H1 (cell line): ENCODE measurements at regions not wholly inside any gene's neighbourhood (a gene's known extent, or its start where the extent isn't known, plus 50 kb on each side); places are given as distances from the start of the nearest gene placed in this dataset.

Experiments used
- CTCF ChIA-PET: fragments of 300-600 bp; sonication (Branson Sonifier 250); formaldehyde crosslinking; loops from one replicate; lab custom pipeline; 2021; ENCODE audit not compliant: partially characterized antibody; lab: Charles Lee
- POLR2A ChIA-PET: fragments of 300-600 bp; sonication (Branson Sonifier 250); formaldehyde crosslinking; loops from one replicate; lab custom pipeline; 2021; ENCODE audit warnings: inconsistent platforms; ENCODE audit not compliant: partially characterized antibody; lab: Charles Lee
- DNase-seq, 2 experiments: peaks; one replicate each; pipeline versions ENCODE4 v3.0.0 to v3.0.0-alpha.2; 2010 to 2022; ENCODE audit warnings: low spot score in 2 of 2, low read depth in 1 of 2, mixed read lengths in 1 of 2
- FAIRE-seq: peaks from 2 replicates; lab custom pipeline; 2011; peaks lifted over from hg19 to GRCh38; lab: Jason Lieb, UNC
- H2AFZ ChIP-seq: 2 replicates; pipeline ENCODE4 v1.8.1; 2012; ENCODE audit warnings: low read length, inconsistent platforms
- H2AK5ac ChIP-seq: 2 replicates; pipeline ENCODE4 v1.6.1; 2013; ENCODE audit warnings: low read depth, low read length
- H2BK120ac ChIP-seq: replicated peaks from 2 replicates; pipeline ENCODE3; 2013; ENCODE audit warnings: low read depth, low read length, inconsistent platforms
- H2BK12ac ChIP-seq: 2 replicates; pipeline ENCODE4 v1.6.1; 2013; ENCODE audit warnings: low read depth, low read length
- H2BK15ac ChIP-seq: 2 replicates; pipeline ENCODE4 v1.6.1; 2013; ENCODE audit warnings: low read length
- H2BK20ac ChIP-seq: 2 replicates; pipeline ENCODE4 v1.6.1; 2013; ENCODE audit warnings: low read length
- H2BK5ac ChIP-seq: 2 replicates; pipeline ENCODE4 v1.6.1; 2013; ENCODE audit warnings: low read depth, low read length
- H3K14ac ChIP-seq: 2 replicates; pipeline ENCODE4 v1.6.1; 2013; ENCODE audit warnings: inconsistent platforms; ENCODE audit not compliant: insufficient read length
- H3K18ac ChIP-seq: 2 replicates; pipeline ENCODE4 v1.6.1; 2013; ENCODE audit warnings: low read length; ENCODE audit errors: extremely low read depth
- H3K23ac ChIP-seq: 2 replicates; pipeline ENCODE4 v1.6.1; 2013; ENCODE audit warnings: inconsistent platforms; ENCODE audit not compliant: insufficient read length
- H3K23me2 ChIP-seq: 2 replicates; pipeline ENCODE4 v1.6.1; 2013; ENCODE audit warnings: low read depth, low read length
- H3K27ac ChIP-seq: 2 replicates; pipeline ENCODE4 v1.6.1; 2011; ENCODE audit warnings: low read depth, low read length, inconsistent platforms
- H3K27me3 ChIP-seq, 4 experiments: replicated peaks in 1 of 4; 1 replicate in 1 of 4; 2 replicates in 3 of 4; pipeline versions ENCODE4 v1.6.1 to v1.8.1; 2011 to 2013; ENCODE audit warnings: low read length in 3 of 4, mild to moderate bottlenecking in 3 of 4, inconsistent platforms in 2 of 4, mixed read lengths in 2 of 4, moderate library complexity in 1 of 4; ENCODE audit not compliant: control insufficient read depth in 3 of 4, insufficient read depth in 3 of 4; ENCODE audit errors: extremely low read depth in 1 of 4
- H3K36me3 ChIP-seq, 4 experiments: 2 replicates each; pipeline versions ENCODE4 v1.6.1 to v1.8.1; 2011 to 2013; ENCODE audit warnings: mild to moderate bottlenecking in 4 of 4, low read length in 3 of 4, moderate library complexity in 2 of 4, control low read depth in 1 of 4, inconsistent platforms in 1 of 4; ENCODE audit not compliant: insufficient read depth in 4 of 4, control insufficient read depth in 2 of 4
- H3K4ac ChIP-seq: replicated peaks from 2 replicates; pipeline ENCODE3; 2013; ENCODE audit warnings: low read length, low read depth, mixed read lengths, inconsistent platforms; ENCODE audit not compliant: insufficient read length
- H3K4me1 ChIP-seq, 4 experiments: replicated peaks in 1 of 4; 1 replicate in 1 of 4; 2 replicates in 3 of 4; pipeline versions ENCODE4 v1.6.1 to v1.8.1; 2011 to 2013; ENCODE audit warnings: low read length in 3 of 4, inconsistent platforms in 2 of 4, mixed read lengths in 1 of 4; ENCODE audit not compliant: insufficient read depth in 4 of 4, control insufficient read depth in 3 of 4
- H3K4me2 ChIP-seq, 2 experiments: 2 replicates each; pipeline versions ENCODE4 v1.6.1 to v1.8.1; 2011 to 2013; ENCODE audit warnings: low read depth in 2 of 2, low read length in 2 of 2, control low read depth in 1 of 2, inconsistent platforms in 1 of 2, mild to moderate bottlenecking in 1 of 2; ENCODE audit not compliant: insufficient read depth in 1 of 2
- H3K4me3 ChIP-seq, 4 experiments: fragments of 200-600, 300-600 bp in 1 of 4; sonication (generic), shearing (Covaris generic), sonication (Bioruptor Twin) in 1 of 4; 2 replicates each; pipeline versions ENCODE4 v1.5.1 to v1.8.1; 2011 to 2016; ENCODE audit warnings: low read length in 4 of 4, low read depth in 3 of 4, control low read depth in 2 of 4, inconsistent platforms in 2 of 4, mild to moderate bottlenecking in 2 of 4, mixed read lengths in 1 of 4, moderate library complexity in 1 of 4; ENCODE audit not compliant: insufficient read depth in 2 of 4; ENCODE audit errors: extremely low read depth in 1 of 4
- H3K56ac ChIP-seq: replicated peaks from 2 replicates; pipeline ENCODE3; 2013; ENCODE audit warnings: low read depth, mild to moderate bottlenecking, mixed read lengths, low read length, inconsistent platforms; ENCODE audit not compliant: insufficient read length
- H3K79me1 ChIP-seq: 2 replicates; pipeline ENCODE4 v1.6.1; 2013; ENCODE audit warnings: low read depth, low read length, control low read depth
- H3K79me2 ChIP-seq, 2 experiments: 2 replicates each; pipeline versions ENCODE4 v1.6.1 to v1.8.1; 2012 to 2013; ENCODE audit warnings: low read length in 2 of 2, mild to moderate bottlenecking in 2 of 2, inconsistent platforms in 1 of 2; ENCODE audit not compliant: insufficient read depth in 2 of 2, control insufficient read depth in 1 of 2
- H3K9ac ChIP-seq, 4 experiments: replicated peaks in 1 of 4; 1 replicate in 1 of 4; 2 replicates in 3 of 4; pipeline versions ENCODE4 v1.6.1 to v1.8.1; 2011 to 2013; ENCODE audit warnings: low read depth in 3 of 4, low read length in 3 of 4, control low read depth in 2 of 4, mild to moderate bottlenecking in 2 of 4, moderate library complexity in 2 of 4, inconsistent platforms in 1 of 4; ENCODE audit errors: extremely low read depth in 1 of 4
- H3K9me3 ChIP-seq, 2 experiments: 2 replicates each; pipeline versions ENCODE4 v1.6.1 to v1.8.1; 2012 to 2013; ENCODE audit warnings: mild to moderate bottlenecking in 2 of 2, moderate library complexity in 2 of 2, control low read depth in 1 of 2, inconsistent platforms in 1 of 2, low read depth in 1 of 2, low read length in 1 of 2, mixed read lengths in 1 of 2; ENCODE audit not compliant: insufficient read depth in 2 of 2
- H4K20me1 ChIP-seq, 2 experiments: replicated peaks in 1 of 2; 2 replicates each; pipeline versions ENCODE3 to v1.8.1; 2011 to 2013; ENCODE audit warnings: inconsistent platforms in 2 of 2, low read length in 2 of 2, mild to moderate bottlenecking in 1 of 2; ENCODE audit not compliant: insufficient read depth in 2 of 2, control insufficient read depth in 1 of 2
- H4K5ac ChIP-seq: 2 replicates; pipeline ENCODE4 v1.6.1; 2013; ENCODE audit warnings: low read length, low read depth, mixed read lengths, inconsistent platforms; ENCODE audit not compliant: insufficient read length
- H4K8ac ChIP-seq: 2 replicates; pipeline ENCODE4 v1.8.0; 2013; ENCODE audit warnings: mild to moderate bottlenecking, moderate library complexity, low read length, inconsistent platforms; ENCODE audit not compliant: insufficient read depth; ENCODE audit errors: extremely low read depth
- H4K91ac ChIP-seq: replicated peaks from 2 replicates; pipeline ENCODE3; 2013; ENCODE audit warnings: low read length, mixed read lengths, inconsistent platforms; ENCODE audit not compliant: insufficient read length
- BACH1 ChIP-seq: IDR thresholded peaks from 2 replicates; pipeline ENCODE4 v1.6.1; 2012; ENCODE audit warnings: low read length, improper control_type of control experiment
- CHD1 ChIP-seq: IDR thresholded peaks from 2 replicates; pipeline ENCODE4 v1.6.1; 2012; ENCODE audit warnings: low read depth, low read length, improper control_type of control experiment
- CREB1 ChIP-seq: IDR thresholded peaks from 2 replicates; pipeline ENCODE4 v1.6.1; 2012; ENCODE audit warnings: inconsistent platforms
- EP300 ChIP-seq, 2 experiments: IDR thresholded peaks; 1 replicate in 1 of 2; 2 replicates in 1 of 2; pipeline ENCODE4 v1.6.1; 2011 to 2012; ENCODE audit warnings: low read depth in 2 of 2, low read length in 2 of 2, mild to moderate bottlenecking in 2 of 2, borderline replicate concordance in 1 of 2, inconsistent platforms in 1 of 2, moderate library complexity in 1 of 2
- KDM1A ChIP-seq: fragments of 200-600, 300-600 bp; sonication (generic); IDR thresholded peaks from 2 replicates; pipeline ENCODE4 v1.7.1; 2016; ENCODE audit warnings: mild to moderate bottlenecking, low read length, borderline replicate concordance
- KDM4A ChIP-seq: IDR thresholded peaks from one replicate; pipeline ENCODE4 v1.7.1; 2012; ENCODE audit warnings: low read depth, mild to moderate bottlenecking, moderate library complexity, low read length, inconsistent platforms; ENCODE audit not compliant: severe bottlenecking
- MAX ChIP-seq: IDR thresholded peaks from 2 replicates; pipeline ENCODE4 v1.6.1; 2012; ENCODE audit warnings: inconsistent platforms
- PHF8 ChIP-seq: fragments of 200-600 bp; sonication (generic); conservative IDR thresholded peaks from 2 replicates; pipeline ENCODE4 v1.7.1; 2012; ENCODE audit warnings: low read depth, mild to moderate bottlenecking, inconsistent platforms, low read length, moderate library complexity
- SIRT6 ChIP-seq: IDR thresholded peaks from one replicate; pipeline ENCODE4 v1.7.1; 2012; ENCODE audit warnings: low read length, inconsistent platforms
- SP4 ChIP-seq: IDR thresholded peaks from 2 replicates; pipeline ENCODE4 v1.6.1; 2012; ENCODE audit warnings: low read length, inconsistent platforms
- TAF7 ChIP-seq: optimal IDR thresholded peaks from 2 replicates; pipeline ENCODE3; 2011; ENCODE audit warnings: low read depth, mild to moderate bottlenecking, inconsistent platforms, low read length, moderate library complexity, borderline replicate concordance
- TCF12 ChIP-seq: IDR thresholded peaks from 2 replicates; pipeline ENCODE4 v1.6.1; 2011; ENCODE audit warnings: low read depth, mild to moderate bottlenecking, low read length
- YY1 ChIP-seq: IDR thresholded peaks from 2 replicates; pipeline ENCODE4 v1.6.1; 2011; ENCODE audit warnings: low read depth, mild to moderate bottlenecking, low read length
- WGBS, 2 experiments: shearing (Covaris generic) in 1 of 2; methylation state at CpG; one replicate each; pipeline versions ENCODE4 v1.1.6 to v1.1.7; 2013 to 2015; ENCODE audit warnings: low lambda C conversion rate in 2 of 2, mixed read lengths in 2 of 2, inconsistent platforms in 1 of 2, low coverage in 1 of 2, missing lambda C conversion rate in 1 of 2; ENCODE audit not compliant: insufficient replicate concordance in 2 of 2, insufficient coverage in 1 of 2, insufficient read length in 1 of 2; ENCODE audit errors: extremely low coverage in 1 of 2, missing lambda C conversion rate in 1 of 2; 5-methylcytosine and 5-hydroxymethylcytosine counted together

GRCh38 chr22:49076300-49077035 is 751.2 kb downstream of the BRD1 start:
- Histone ChIP-seq H3K4me1 (no peaks in the 10 kb centered on the region), H3K27me3 (no peaks in the 10 kb centered on the region), H3K79me1 (no peaks in the 10 kb centered on the region), H4K20me1 (peaks cover 0 to 5% of the 10 kb centered on the region in 2 experiments), H2BK12ac (no peak overlapping the region), H3K36me3 (no peaks in the 10 kb centered on the region), H3K9me3 (no peaks in the 10 kb centered on the region), H2BK15ac (no peak overlapping the region), H2BK120ac (no peak overlapping the region), H3K79me2 (no peaks in the 10 kb centered on the region), H2AFZ (no peak overlapping the region), H3K4me2 (no peak overlapping the region), H2AK5ac (no peak overlapping the region), H2BK20ac (no peak overlapping the region), H3K27ac (no peak overlapping the region), H4K91ac (no peak overlapping the region), H4K8ac (no peak overlapping the region), H3K4me3 (no peak overlapping the region), H2BK5ac (no peak overlapping the region), H3K4ac (no peak overlapping the region), H4K5ac (no peak overlapping the region), H3K56ac (no peak overlapping the region), H3K23ac (no peak overlapping the region), H3K23me2 (peaks cover 7% of the 10 kb centered on the region; the same call in 1 of the 2 replicates), H3K9ac (no peak overlapping the region), H3K14ac (no peak overlapping the region), H3K18ac (no peak overlapping the region)
- FAIRE-seq (no peak), DNase-seq (no peak)
- ChIA-PET CTCF (interaction anchor here (1.6 kb wide), 1 partner anchor 14 kb away, joined by 4 read pairs; no protein-coding TSS in a partner anchor), POLR2A (no interaction called here)
- WGBS, 2 experiments = 90% methylated on average over 16 of the region's 16 CpGs; no CpG with 5 or more reads in 1 of the 2 experiments
- TF ChIP-seq KDM1A = no peak
- TF ChIP-seq BACH1 = no peak
- no peak for TF ChIP-seq MAX
- TF ChIP-seq SP4 = no peak
- TF ChIP-seq SIRT6 = no peak
- TF ChIP-seq EP300 (IDR thresholded peaks at IDR 0.05; ENCODE audit: borderline replicate concordance in 1 of 2, low read depth in 2 of 2, low read length in 2 of 2) = no peak
- no peak for TF ChIP-seq TAF7
- no peak for TF ChIP-seq CREB1
- no peak for TF ChIP-seq TCF12
- no peak for TF ChIP-seq CHD1
- TF ChIP-seq YY1 = no peak
- TF ChIP-seq KDM4A = no peak
- no peak for TF ChIP-seq PHF8
